NCI-H69 (cell line): ENCODE measurements at regions not wholly inside any gene's neighbourhood (a gene's known extent, or its start where the extent isn't known, plus 50 kb on each side); places are given as distances from the start of the nearest gene placed in this dataset.
A peak's percentile ranks its signal among the peaks of the same experiment; 100 is the strongest.

Experiments used
- DNase-seq: peaks from one replicate; lab custom pipeline; 2025; lab: John Stamatoyannopoulos, UW

- no peak for DNase-seq
Measured at GRCh38 chr15:31510057-31510456, 183.4 kb downstream of the KLF13 start.

- no peak for DNase-seq
Measured at GRCh38 chr15:31511707-31512310, 185.2 kb downstream of the KLF13 start.

DNA sequence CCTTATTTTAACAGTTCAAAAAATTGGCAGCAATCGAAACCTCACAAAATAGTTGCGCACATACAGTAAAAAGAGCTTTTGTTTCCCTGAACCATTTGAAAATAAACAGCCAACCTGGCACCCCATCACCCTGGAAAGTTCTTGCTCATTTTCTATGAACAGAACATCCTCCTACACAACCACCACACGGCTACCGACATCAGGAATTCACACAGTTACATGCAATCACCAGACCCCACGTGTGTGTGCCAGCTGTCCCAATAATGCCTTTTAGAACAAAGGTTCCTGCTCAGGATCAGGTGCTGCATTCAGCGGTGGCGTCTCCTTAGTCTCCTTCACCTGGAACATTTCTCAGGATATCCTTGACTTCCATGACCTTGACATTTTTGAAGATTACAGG lies 186.5 kb downstream of the KLF13 start:
- no peak for DNase-seq

GRCh38 chr15:31516440-31516839 lies 189.8 kb downstream of the KLF13 start:
- DNase-seq, result no peak

- DNase-seq, result no peak
Measured at GRCh38 chr15:31516874-31517273, 190.2 kb downstream of the KLF13 start.

GRCh38 chr15:31517711-31518110 lies 191.1 kb downstream of the KLF13 start:
- DNase-seq, result no peak

DNA sequence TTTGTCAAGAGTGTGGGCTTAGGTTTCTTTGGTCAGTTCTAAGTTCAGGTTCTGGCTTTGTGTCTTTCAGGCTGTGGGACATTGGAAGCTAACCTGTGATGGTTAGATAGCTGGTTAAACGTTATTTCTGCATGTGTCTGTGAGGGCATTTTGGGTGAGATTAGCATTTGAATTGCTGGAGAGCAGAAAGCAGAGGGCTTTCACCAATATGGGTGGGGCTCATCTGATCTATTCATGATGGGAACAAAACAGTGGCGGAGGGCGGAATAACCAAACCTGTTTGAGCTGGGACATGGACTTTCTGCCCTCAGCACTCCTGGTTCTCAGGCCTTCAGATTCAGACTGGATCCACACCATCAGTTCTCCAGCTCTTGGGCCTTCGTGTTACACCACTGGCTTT lies 195.4 kb downstream of the KLF13 start:
- no peak for DNase-seq

GRCh38 chr15:31523027-31523654 lies 196.5 kb downstream of the KLF13 start:
- DNase-seq, result no peak

- no peak for DNase-seq
Measured at GRCh38 chr15:31523655-31524049, 197.0 kb downstream of the KLF13 start.

- DNase-seq, result no peak
Measured at GRCh38 chr15:31525185-31525695, 198.6 kb downstream of the KLF13 start.

DNA sequence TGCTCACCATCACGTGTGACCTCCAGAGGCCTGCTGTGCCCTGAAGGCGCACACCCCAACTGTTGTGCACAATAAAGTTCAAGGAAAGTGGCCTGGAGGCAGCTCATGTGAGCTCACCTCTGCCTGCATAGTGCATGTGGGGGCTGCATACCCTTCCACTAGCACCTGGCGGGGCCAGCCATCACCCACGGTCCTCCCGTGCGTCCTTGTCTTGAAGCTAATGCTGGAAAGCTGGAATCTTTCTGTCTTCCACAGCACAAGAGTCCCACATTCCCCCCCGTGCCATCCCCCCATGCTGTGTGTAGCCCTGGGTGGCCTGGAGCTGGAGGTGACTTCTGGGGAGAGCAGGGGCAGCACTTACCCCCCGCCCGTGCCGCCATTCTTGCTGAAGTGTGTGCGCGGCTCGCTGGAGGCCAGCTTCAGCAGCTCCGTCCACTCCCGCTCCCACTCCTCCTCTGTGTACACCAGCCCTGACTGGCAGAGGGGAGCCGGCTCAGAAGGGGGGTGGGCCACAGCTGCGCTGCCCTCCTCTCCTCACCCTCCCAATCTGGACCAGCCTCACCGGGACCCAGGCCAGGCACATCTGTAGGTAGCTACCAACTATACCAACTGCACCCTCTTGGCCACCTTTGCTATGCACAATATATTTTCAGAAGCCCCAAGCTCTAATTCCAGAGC lies 199.5 kb downstream of the KLF13 start:
- DNase-seq, result no peak

DNA sequence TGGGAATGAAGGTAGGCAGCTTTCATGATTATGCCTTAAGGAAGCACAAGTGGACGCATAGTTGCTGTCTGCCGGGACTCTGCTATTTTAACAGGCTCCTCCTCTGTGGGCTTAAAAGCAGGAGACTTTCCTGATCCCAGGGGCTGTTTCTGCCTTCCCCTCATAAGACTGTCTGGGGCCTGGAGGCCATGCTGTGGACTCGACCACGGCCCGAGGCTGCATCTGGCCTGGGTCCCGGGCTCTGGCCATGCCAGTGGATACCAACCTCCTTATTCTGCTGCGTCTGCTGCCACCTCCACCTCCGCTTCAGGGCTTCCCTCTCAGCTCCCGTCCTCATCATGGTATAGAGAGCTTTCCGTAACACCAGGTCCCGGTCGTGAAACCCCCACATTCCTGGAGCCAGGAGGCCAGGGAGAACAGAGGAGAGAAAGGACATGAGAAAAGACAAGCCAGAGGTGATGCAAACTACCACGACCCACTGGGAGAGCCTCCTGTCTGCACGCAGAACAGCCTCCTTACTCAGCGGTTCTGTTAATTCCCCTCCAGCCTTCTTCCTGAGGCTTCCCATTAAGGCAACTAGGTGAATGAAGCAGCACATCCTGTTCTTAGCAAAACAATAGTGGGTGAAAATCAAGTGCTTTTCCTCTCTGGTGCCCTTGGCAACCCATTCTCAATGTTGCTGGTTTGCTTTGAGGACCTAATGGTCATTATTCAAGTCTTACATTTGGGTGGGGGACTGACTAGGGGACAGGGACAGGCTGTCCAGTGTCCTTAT lies 200.5 kb downstream of the KLF13 start:
- DNase-seq, result no peak

GRCh38 chr15:31528846-31529245 lies 202.2 kb downstream of the KLF13 start:
- DNase-seq, result no peak

- DNase-seq, result no peak
Measured at GRCh38 chr15:31537770-31538592, 211.3 kb downstream of the KLF13 start.

DNA sequence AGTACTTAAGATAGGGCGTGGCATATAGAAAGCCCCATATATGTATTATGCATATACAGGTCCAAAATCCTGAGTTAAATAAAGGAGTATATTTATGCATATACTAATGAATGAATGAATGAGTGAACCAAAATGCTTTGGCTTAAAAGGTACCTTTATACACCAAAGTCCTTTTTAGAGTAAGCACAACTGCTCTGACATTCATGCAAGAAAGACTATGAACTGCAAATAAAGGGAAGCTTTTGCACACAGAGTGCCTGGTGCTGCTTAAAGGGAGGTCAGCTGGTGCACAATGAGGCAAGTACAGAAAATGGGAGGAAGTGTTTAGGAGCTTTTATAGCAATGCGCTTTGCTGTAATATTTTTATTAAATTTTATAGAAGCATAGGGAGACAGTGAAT lies 214.0 kb downstream of the KLF13 start:
- DNase-seq, result no peak

DNA sequence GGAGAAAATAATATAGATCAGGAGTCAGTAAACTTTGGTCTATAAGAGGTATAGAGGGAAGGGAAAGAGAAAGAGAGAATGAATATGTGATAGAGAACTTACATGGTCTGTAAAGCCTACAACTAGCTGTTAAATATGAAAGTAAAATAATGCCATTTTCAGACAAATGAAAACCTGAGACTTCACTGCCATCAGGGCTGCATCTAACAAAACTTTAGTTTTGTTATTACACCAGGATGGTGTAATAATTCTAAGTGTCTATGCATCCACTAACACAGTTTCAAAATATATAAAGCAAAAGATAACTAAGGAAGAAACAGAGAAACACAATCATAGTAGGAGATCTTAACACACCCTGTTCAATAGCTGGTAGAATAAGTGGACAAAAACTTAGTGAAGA lies 217.7 kb downstream of the KLF13 start:
- no peak for DNase-seq

- no peak for DNase-seq
Measured at GRCh38 chr15:31545257-31545656, 218.6 kb downstream of the KLF13 start.

- DNase-seq, result peak; percentile 79
Measured at GRCh38 chr15:31550211-31550977, 223.8 kb downstream of the KLF13 start.

DNA sequence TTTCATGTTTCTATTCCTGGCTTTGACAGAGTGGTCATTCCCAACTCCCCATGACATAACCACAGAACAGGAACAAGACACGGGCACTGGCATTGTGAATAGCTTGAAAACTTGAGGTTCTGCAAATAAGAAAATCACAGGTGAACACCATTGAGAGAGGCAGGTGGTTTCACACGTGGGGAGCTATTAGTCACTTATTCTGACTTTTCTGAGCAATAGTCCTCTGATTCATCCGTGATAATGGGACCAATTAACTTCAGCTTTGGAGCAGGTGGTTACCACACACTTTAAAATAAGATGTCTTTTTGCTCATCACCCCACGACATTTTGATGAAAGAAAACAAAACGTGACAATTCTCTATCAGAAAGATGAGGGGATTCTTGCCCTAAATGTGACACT lies 224.7 kb downstream of the KLF13 start:
- DNase-seq, result peak; percentile 13

GRCh38 chr15:31552482-31553099 lies 226.0 kb downstream of the KLF13 start:
- DNase-seq, result no peak
